ENCODE measurements at regions not wholly inside any gene's neighbourhood (a gene's known extent, or its start where the extent isn't known, plus 50 kb on each side); places are given as distances from the start of the nearest gene placed in this dataset.

DNA sequence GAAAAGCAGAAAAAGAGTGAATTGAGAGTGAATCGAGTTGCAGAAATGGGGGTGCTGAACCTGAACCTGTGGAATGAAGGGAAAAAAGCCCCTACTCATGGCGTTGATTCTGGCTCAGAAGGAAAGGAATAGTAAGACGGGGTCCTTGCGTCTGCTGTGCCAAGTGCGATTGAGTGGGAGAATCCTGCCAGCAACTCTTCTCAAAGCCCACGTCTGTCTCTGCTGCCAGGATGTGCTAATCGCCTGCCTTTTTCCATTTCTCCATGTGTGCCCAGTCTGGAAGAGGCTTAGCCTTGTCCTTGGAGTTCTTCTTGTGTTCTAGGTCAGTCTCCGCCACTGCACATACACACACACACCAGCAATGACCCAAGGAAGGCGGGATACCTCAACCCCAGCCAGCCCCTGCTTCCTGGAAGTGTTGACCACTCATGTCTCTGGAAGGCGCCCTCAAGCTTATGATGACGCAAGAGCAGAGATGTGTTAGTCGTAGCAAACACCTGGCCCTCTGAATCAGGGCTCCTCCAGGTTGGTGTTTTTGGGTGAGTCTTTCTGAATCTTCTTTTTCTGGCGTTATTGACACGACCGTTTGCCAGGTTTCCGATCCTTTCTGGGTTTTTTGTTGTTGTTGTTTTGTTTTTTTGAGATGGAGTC lies 262.4 kb upstream of the PROK2 start:
- TF ChIP-seq, protein P1, sequence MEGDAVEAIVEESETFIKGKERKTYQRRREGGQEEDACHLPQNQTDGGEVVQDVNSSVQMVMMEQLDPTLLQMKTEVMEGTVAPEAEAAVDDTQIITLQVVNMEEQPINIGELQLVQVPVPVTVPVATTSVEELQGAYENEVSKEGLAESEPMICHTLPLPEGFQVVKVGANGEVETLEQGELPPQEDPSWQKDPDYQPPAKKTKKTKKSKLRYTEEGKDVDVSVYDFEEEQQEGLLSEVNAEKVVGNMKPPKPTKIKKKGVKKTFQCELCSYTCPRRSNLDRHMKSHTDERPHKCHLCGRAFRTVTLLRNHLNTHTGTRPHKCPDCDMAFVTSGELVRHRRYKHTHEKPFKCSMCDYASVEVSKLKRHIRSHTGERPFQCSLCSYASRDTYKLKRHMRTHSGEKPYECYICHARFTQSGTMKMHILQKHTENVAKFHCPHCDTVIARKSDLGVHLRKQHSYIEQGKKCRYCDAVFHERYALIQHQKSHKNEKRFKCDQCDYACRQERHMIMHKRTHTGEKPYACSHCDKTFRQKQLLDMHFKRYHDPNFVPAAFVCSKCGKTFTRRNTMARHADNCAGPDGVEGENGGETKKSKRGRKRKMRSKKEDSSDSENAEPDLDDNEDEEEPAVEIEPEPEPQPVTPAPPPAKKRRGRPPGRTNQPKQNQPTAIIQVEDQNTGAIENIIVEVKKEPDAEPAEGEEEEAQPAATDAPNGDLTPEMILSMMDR (IDR thresholded peaks at IDR 0.05) = no peak
- TF ChIP-seq POLR2AphosphoS5 (IDR thresholded peaks at IDR 0.05; ENCODE audit: insufficient read depth in 1 of 2, low read depth in 1 of 2) (no peak), POLR2A (IDR thresholded peaks at IDR 0.05) (no peak)

All from vagina (tissue), 2 donors.